AG09319 (cell line): ENCODE measurements at regions not wholly inside any gene's neighbourhood (a gene's known extent, or its start where the extent isn't known, plus 50 kb on each side); places are given as distances from the start of the nearest gene placed in this dataset.
A peak's percentile ranks its signal among the peaks of the same experiment; 100 is the strongest.

Experiments
- DNase-seq: peaks from one replicate; pipeline ENCODE4 v3.0.0-alpha.2; 2010; ENCODE audit warnings: low read depth; ENCODE audit errors: extremely low read depth
- TF ChIP-seq, protein P1 (sequence below): IDR thresholded peaks from 2 replicates; pipeline ENCODE4 v1.5.1; 2011; ENCODE audit warnings: low read depth, mild to moderate bottlenecking, inconsistent platforms, low read length, moderate library complexity

DNA sequence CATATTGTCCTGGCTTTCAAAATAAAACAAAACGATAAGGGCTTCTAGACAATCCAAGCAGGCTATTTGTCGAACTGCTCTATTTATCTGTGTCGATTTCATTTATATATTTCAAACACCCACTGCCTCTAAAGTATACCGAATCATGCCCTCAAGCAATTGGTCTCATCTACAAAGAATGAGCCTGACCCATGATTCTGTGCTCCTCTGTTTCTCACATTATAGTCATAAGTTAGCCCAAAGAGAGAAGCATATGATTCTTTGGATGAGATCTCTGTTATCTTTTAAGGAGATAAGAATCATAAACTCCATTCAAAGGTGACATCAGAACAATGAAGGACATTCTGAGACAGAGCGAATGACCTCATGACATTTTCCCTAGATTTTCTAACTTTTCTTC, 191.1 kb downstream of the MAP2K6 start:
- no peak for DNase-seq
- TF ChIP-seq, protein P1, sequence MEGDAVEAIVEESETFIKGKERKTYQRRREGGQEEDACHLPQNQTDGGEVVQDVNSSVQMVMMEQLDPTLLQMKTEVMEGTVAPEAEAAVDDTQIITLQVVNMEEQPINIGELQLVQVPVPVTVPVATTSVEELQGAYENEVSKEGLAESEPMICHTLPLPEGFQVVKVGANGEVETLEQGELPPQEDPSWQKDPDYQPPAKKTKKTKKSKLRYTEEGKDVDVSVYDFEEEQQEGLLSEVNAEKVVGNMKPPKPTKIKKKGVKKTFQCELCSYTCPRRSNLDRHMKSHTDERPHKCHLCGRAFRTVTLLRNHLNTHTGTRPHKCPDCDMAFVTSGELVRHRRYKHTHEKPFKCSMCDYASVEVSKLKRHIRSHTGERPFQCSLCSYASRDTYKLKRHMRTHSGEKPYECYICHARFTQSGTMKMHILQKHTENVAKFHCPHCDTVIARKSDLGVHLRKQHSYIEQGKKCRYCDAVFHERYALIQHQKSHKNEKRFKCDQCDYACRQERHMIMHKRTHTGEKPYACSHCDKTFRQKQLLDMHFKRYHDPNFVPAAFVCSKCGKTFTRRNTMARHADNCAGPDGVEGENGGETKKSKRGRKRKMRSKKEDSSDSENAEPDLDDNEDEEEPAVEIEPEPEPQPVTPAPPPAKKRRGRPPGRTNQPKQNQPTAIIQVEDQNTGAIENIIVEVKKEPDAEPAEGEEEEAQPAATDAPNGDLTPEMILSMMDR = no peak

DNA sequence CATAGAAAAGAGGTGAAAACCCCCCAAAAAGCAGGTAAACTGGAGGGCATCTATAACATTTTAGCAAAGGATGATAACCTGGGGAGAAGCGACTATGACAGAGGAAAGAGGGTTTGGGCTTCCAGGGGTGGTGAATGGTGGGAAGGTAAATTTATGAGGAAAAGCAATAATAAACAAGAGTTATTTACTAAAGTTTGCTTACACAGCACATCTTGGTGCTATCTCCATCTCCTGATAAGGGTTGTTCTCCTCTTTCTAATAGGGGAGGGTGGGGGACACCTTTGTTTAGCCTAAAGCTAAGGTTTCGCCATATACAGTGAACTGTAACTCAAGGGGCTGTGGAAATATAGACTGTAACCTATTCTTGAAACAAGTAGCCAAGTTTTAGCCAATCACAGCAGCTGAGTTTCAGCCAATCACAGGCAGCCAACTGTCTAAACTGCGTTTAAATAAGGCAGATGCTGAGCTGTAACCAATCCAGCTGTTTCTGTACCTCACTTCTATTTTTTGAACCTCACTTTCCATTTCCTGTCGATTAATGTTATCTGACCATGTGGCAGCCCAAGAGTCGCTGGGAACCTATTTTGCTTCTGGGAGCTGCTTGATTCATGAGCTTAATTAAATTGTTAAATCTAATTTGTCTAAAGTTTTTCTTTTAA, 191.8 kb downstream of the MAP2K6 start:
- TF ChIP-seq, protein P1 = no peak
- no peak for DNase-seq

- DNase-seq = peak; percentile 63
- TF ChIP-seq, protein P1 = peak; percentile 85
Measured at GRCh38 chr17:69607162-69607834, 192.8 kb downstream of the MAP2K6 start.

DNA sequence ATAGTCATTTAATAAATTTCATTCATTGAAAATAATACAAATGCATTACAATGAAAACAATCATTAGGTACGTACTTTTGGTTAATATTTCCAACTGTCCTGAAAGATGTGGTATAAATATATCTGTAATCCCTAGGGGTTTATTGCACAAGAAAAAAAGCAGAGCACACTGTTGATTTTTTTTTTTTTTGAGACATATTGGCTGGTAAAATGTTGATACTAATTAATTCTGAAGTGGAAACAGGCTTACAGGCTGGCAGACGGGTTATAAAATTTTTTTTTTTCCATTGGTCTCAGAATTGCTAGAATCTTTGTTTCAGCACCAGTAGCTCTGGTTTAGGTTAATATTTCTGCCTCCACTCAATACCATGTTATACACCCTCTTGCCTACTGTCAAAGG, 193.6 kb downstream of the MAP2K6 start:
- no peak for DNase-seq
- TF ChIP-seq, protein P1 = no peak

DNA sequence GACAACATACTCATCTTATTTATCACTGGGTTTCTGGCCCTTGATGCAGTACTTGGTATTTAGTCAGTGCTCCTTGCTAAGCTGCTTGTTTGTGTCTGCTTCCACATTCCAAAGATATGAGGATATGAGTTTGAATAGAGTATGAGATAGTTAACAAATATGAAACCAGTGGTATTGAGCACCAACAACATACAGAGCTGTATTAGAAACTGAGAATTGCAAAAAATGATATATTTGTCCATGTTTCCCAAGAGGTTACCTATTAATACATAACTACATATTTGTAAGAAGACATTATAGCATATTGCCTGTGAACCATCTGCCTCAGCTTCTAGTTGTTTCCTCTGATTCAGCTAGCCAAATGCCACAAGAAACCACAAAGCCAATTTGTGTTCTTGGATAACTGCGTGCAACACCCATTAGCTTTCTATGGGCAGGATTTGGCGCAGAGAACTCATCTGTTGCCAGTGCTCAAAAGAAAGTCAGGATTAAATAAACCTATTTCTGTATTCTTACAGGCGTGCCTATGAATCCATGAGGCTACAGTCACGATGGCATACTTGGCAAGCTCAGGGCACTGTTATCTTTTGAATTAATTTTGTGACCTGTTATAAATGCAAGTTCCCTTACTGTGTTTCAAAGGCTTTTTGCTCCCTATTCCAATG, 194.4 kb downstream of the MAP2K6 start:
- DNase-seq = peak; percentile 70
- TF ChIP-seq, protein P1 = no peak

DNA sequence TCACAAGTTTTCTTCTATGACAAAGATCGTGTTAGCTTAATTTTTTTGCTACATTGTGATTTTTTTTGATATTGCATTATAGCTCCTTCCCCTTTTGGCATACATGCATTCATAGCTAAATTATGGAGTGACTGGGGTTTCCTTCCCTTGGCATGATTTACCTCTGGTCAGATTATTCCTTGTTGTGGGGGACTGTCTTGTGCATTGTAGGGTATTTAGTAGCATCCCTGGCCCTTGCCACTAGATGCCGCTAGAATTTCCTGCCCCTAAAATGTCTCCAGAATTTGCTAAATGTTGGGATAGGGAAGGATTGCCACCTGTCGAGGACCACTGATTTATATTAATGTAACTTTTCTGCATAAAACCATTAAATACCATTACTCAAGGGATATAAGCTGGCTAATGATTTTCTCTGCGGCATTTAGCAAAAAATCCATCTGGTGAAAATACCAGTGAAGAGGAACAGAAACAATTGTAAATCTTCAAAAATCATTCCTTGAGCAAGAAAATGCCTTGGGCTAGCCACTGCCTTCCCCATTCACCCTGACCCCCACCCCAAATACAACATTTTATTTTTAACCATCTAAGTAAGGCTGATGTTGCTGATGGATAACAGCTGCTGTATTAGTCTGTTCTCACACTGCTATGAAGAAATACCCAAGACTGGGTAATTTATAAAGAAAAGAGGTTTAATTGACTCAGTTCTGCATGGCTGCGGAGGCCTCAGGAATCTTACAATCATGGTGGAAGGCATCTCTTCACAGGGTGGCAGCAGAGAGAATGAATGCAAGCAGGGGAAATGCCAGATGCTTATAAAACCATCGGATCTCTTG, 195.2 kb downstream of the MAP2K6 start:
- TF ChIP-seq, protein P1 = peak; percentile 76

More for the DNA sequence above, 195.2 kb downstream of the MAP2K6 start:
- DNase-seq = no peak
